Spleen (tissue), 7 donors: ENCODE measurements at regions not wholly inside any gene's neighbourhood (a gene's known extent, or its start where the extent isn't known, plus 50 kb on each side); places are given as distances from the start of the nearest gene placed in this dataset.
"Not testable (repeated sequence)": the region's sequence is repeated elsewhere in the genome, so short reads cannot be mapped to it uniquely, and the experiment has no call there.

ENCODE experiments used
- POLR2A ChIP-seq, 3 donors: fragments of 450-650 bp; IDR thresholded peaks; one replicate each; pipeline ENCODE4 v1.5.1; 2017; ENCODE audit warnings: antibody characterized with exemption in 3 of 3, mild to moderate bottlenecking in 1 of 3
- TF ChIP-seq, protein P1 (sequence below), 11 experiments: fragments of 200-600 bp in 7 of 11; fragments of 450-650 bp in 4 of 11; sonication (generic) in 4 of 11; IDR thresholded peaks in 8 of 11; conservative IDR thresholded peaks in 3 of 11; 1 replicate in 7 of 11; 2 replicates in 4 of 11; pipeline versions ENCODE4 v1.4.0 to v1.8.0; 2016 to 2021; ENCODE audit warnings: antibody characterized with exemption in 11 of 11, inconsistent platforms in 4 of 11, mild to moderate bottlenecking in 1 of 11
- donor health status: DM: no; HTN: no; CAD: no; lungs with moderate emphysema.
- donor health status: DM: no; HTN: no; CAD: no.
- donor health status: DM: no; HTN: no; CAD: no.

DNA sequence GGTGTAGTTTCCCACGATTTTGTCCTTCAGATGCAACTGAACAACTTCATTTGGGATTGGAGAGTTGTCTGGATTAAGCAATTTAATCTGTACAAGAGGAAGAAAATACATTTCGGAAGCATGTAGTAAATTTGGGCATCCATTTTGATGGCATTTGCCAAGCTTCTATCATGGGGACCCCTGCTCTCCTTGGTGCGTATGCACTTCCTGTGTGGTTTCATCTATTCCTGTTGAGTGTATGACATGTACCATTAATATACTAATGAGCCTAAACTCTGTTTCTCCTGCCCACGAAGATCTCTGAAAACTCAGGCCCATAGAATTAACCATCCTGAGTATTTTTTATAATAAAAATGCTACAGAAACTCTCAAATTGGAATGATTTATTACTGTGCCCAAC is 105.2 kb downstream of the DDX11 start:
- not testable (repeated sequence) for TF ChIP-seq POLR2A (IDR thresholded peaks at IDR 0.05)
- TF ChIP-seq, protein P1, sequence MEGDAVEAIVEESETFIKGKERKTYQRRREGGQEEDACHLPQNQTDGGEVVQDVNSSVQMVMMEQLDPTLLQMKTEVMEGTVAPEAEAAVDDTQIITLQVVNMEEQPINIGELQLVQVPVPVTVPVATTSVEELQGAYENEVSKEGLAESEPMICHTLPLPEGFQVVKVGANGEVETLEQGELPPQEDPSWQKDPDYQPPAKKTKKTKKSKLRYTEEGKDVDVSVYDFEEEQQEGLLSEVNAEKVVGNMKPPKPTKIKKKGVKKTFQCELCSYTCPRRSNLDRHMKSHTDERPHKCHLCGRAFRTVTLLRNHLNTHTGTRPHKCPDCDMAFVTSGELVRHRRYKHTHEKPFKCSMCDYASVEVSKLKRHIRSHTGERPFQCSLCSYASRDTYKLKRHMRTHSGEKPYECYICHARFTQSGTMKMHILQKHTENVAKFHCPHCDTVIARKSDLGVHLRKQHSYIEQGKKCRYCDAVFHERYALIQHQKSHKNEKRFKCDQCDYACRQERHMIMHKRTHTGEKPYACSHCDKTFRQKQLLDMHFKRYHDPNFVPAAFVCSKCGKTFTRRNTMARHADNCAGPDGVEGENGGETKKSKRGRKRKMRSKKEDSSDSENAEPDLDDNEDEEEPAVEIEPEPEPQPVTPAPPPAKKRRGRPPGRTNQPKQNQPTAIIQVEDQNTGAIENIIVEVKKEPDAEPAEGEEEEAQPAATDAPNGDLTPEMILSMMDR (IDR thresholded peaks at IDR 0.05 in 8 of 11, conservative IDR thresholded peaks at IDR 0.05 in 3 of 11) = not testable (repeated sequence)
